SK-N-SH (cell line): ENCODE measurements at regions not wholly inside any gene's neighbourhood (a gene's known extent, or its start where the extent isn't known, plus 50 kb on each side); places are given as distances from the start of the nearest gene placed in this dataset.
"Not testable (repeated sequence)": the region's sequence is repeated elsewhere in the genome, so short reads cannot be mapped to it uniquely, and the experiment has no call there.

Source experiments
- CTCF ChIP-seq: fragments of 200-600 bp; sonication (generic); IDR thresholded peaks from 2 replicates; pipeline ENCODE4 v1.6.1; 2017; ENCODE audit warnings: antibody characterized with exemption, mild to moderate bottlenecking, moderate library complexity
- EP300 ChIP-seq, 2 experiments: IDR thresholded peaks; 2 replicates each; pipeline versions ENCODE4 v1.4.0 to v1.6.1; 2012; ENCODE audit warnings: borderline replicate concordance in 1 of 2, low read depth in 1 of 2, low read length in 1 of 2
- IRF3 ChIP-seq: fragments of 150-350 bp; IDR thresholded peaks from 2 replicates; pipeline ENCODE4 v1.6.1; 2016; ENCODE audit warnings: mild to moderate bottlenecking, low read depth, low read length
- NFIC ChIP-seq: IDR thresholded peaks from 2 replicates; pipeline ENCODE4 v1.4.0; 2012; ENCODE audit warnings: borderline replicate concordance
- POLR2AphosphoS5 ChIP-seq: IDR thresholded peaks from 2 replicates; pipeline ENCODE4 v1.6.1; 2012; ENCODE audit warnings: low read depth, low read length
- RAD21 ChIP-seq: IDR thresholded peaks from 2 replicates; pipeline ENCODE4 v1.6.1; 2012; ENCODE audit warnings: mild to moderate bottlenecking, low read length
- TAF1 ChIP-seq: IDR thresholded peaks from 2 replicates; pipeline ENCODE4 v1.6.1; 2012; ENCODE audit warnings: low read depth, mild to moderate bottlenecking, low read length, moderate library complexity, borderline replicate concordance
- YY1 ChIP-seq: IDR thresholded peaks from 2 replicates; pipeline ENCODE4 v1.4.0; 2012; ENCODE audit warnings: low read depth, mild to moderate bottlenecking

GRCh38 chr14:106401316-106401715, 874.9 kb downstream of the TMEM121 start:
- TF ChIP-seq CTCF (0 out of 2 replicates have a peak, but pooled peaks have one; percentile 8), POLR2AphosphoS5 (peak; percentile 42; the same call in 1 of the 2 replicates), TAF1 (peak; percentile 52)
- not testable (repeated sequence) for TF ChIP-seq NFIC; RAD21; EP300 (IDR thresholded peaks at IDR 0.05; ENCODE audit: borderline replicate concordance in 1 of 2, low read depth in 1 of 2, low read length in 1 of 2); IRF3; YY1
